T47D (cell line): ENCODE measurements at regions not wholly inside any gene's neighbourhood (a gene's known extent, or its start where the extent isn't known, plus 50 kb on each side); places are given as distances from the start of the nearest gene placed in this dataset.
A peak's percentile ranks its signal among the peaks of the same experiment; 100 is the strongest.

Experiments
- DNase-seq, 2 experiments: peaks; one replicate each; pipeline versions ENCODE4 v3.0.0 to v3.0.0-alpha.2; 2011 to 2012; ENCODE audit warnings: low read depth in 1 of 2, low spot score in 1 of 2
- JUND ChIP-seq: IDR thresholded peaks from 2 replicates; pipeline ENCODE4 v1.6.1; 2012; ENCODE audit warnings: low read depth
- in situ Hi-C: cut with HindIII; loops from 2 replicates; pipeline ENCODE4 v1.10.0; 2016; ENCODE audit warnings: low sequenced_read_pairs, low pct_unique_long_range_greater_than_20kb

DNA sequence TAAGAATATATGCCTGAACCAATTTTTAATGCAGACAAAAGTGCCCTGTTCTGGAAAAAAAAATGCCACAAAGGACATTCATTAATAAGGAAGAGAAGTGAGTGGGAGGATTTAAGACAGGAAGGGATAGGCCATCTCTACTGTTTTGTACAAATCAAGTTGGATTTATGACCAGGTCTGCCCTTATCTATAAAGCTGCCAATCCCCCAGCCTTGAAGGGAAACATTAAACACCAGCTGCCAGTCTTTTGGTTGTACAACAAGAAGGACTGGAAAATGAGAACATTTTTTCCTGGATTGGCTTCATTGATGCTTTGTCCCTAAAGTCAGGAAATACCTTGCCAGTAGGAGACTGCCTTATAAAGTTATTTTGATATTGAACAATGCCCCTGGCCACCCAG is 444.0 kb downstream of the NPHP4 start:
- in situ Hi-C loops = no loop called here
- no peak for DNase-seq

DNA sequence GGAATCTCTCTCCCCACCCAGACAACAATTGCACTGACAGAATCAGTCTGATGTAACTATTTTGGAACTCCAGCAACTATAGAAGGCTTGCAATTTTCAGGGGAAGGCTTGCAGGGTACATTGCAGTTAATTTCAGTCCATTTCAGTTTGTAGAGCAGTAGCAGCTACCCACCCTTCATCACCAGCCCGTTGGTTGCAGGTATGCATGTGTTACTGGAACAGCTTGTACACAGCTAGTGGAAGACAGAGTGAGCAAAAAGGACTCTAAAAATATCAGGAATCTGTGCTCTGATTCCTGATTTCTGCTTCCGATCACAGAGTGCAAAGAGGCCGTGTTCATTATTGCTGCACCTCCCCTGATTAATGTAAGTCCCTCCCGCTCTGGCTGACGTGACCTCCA is 449.0 kb downstream of the NPHP4 start:
- in situ Hi-C loops = no loop called here
- no peak for DNase-seq
- TF ChIP-seq JUND = no peak

More for the DNA sequence above, 444.0 kb downstream of the NPHP4 start:
- TF ChIP-seq JUND = no peak

- DNase-seq = no peak
- TF ChIP-seq JUND = no peak
- in situ Hi-C loops = no loop called here
These were observed 459.4 kb downstream of the NPHP4 start for GRCh38 chr1:5532811-5533210.

- in situ Hi-C loops = no loop called here
- TF ChIP-seq JUND = no peak
- DNase-seq = no peak
These were observed 465.2 kb downstream of the NPHP4 start for GRCh38 chr1:5526822-5527551.

- no peak for TF ChIP-seq JUND
- no peak for DNase-seq
- in situ Hi-C loops = no loop called here
These were observed 465.9 kb downstream of the NPHP4 start for GRCh38 chr1:5526385-5526750.

DNA sequence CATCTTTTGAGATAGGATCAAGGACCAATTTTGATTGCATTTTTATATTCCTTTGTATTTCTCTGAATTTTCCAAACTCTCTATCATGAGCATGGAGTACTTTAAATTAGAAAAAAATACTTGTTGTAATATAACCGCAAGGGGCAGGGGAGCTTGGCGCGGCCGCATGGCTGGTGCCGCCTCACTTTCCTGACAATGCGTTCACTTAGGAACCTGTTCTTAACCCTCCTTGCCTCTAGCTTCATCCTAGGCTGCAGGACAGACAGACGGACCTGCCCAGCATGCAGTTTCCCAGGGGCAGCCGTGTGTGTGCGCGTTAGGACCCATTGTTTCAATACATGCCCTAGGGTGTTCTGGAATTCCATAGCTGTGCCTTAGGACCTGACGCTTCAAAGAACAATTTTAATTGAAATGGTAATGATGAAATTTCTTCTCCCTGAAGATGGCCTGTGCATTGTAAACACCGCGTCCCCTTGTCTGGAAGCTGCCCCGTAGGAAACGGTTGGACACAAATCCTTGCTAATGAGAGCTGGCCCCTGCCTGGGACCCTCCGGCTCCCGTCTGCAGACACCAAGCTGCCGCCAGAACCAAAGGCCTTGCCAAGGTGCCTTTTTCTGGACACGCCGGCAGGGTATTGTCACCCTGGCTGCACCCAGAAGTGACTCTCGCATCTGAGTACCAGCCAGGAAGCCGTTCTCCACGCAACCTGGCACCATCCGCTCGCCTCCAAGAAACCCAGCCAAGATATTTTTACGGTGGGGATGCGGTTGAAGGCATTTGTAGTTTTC is 466.4 kb downstream of the NPHP4 start:
- no peak for TF ChIP-seq JUND
- DNase-seq = no peak
- in situ Hi-C loops = no loop called here

DNA sequence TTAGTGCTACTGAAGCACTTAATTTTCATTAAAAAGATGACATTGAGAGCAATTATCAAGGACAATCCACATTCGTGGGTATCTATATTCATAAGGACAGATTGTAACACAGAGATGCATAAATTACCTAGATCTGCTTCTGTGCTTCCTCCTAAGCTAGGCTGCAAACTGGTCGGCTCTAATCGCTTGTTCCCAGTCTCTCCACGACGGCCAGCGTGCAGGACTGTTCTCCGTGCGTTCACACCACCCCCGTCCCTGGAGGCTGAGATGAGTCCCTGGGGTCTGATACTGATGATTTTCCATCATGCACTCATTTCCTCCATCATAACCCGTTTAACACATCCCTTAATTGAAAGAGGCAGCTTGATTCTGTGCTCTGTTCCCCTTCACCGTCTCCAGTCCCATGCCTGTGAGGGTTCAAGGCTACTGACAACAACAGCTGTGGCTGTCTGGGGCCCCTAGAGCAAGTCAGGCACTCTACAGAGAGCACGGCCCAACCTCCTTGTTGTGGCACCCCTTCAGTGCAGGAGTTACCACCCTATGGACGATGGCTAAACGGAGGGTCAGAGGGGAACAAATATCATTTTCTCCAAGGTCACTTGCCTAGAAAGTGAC is 469.6 kb downstream of the NPHP4 start:
- DNase-seq = no peak
- in situ Hi-C loops = no loop called here
- no peak for TF ChIP-seq JUND

GRCh38 chr1:5519366-5520135 is 472.7 kb downstream of the NPHP4 start:
- in situ Hi-C loops = no loop called here
- DNase-seq = no peak
- no peak for TF ChIP-seq JUND

DNA sequence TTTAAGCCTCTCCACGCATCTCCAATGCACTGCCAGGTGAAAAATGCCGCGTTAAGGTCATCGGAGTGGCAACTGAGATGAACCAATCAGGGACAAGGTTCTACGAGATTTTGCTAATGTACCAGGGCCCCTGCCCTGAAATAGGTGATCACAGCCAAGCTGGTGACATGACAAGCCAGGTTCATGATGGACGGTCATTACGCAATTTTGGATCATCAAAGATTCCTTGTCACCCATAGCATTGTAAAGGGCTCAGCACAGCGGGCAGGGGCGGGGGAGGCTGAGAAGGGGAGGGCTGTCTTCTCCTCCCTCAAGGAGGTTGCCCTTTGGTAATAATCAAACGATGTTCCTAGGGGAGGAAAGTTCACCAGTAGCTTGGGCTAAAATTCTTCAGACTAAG is 475.5 kb downstream of the NPHP4 start:
- in situ Hi-C loops = no loop called here
- no peak for DNase-seq
- no peak for TF ChIP-seq JUND

DNA sequence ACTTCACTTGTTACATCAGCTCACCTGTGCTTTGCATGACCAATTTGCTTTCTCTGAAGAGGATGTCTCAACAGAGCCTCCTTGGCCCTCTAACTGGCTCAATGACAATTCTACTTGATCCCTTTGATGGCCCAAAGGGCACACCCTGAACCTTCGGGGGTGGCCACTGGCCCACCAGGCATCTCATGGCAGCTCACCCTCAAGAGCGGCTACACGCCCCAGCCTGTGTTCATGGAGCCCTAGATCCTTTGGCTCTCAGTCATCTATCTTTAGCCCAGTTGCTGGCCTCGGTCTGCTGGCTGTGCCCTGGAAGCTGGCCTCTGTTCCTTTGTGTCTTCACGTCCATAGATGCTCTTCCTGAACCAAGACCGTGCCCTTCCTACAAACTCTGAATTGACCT is 476.7 kb downstream of the NPHP4 start:
- no peak for DNase-seq
- in situ Hi-C loops = no loop called here
- no peak for TF ChIP-seq JUND

DNA sequence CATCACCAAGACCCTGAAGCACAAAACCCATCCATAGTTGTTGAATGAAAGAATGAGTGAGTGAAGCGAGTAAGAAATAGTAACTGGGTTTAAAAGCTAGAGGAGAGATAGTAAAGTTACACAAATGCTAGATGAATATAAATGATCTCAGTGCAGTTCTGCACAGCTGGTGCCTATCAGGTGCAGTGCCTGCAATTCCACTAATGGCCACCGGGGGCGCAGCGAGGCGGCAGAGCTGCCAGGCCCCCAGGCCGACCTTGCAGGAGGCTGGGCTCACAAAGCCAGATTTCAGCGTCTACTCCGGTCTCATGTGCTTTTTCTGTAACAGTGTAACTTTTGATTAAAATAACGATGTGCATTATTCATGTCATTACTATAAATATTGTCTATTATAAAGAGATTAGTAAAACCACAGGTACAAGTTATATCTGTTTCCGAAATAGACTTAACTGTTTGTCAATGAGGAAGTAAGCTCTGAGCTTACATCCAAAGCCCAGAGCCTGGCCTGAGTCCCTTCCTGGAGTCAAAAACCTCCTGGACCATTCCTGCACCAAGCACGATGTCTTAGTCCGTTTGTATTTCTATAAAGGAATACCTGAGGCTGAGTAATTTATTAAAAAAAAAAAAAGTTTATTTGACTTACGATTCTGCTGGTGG is 477.6 kb downstream of the NPHP4 start:
- in situ Hi-C loops = no loop called here
- no peak for TF ChIP-seq JUND
- DNase-seq = peak; percentile 21 to 54
